ENCODE measurements at regions not wholly inside any gene's neighbourhood (a gene's known extent, or its start where the extent isn't known, plus 50 kb on each side); places are given as distances from the start of the nearest gene placed in this dataset.

GRCh38 chr4:123093236-123093635 lies 170.8 kb upstream of the NUDT6 start:
- TF ChIP-seq CTCF (IDR thresholded peaks at IDR 0.05) = no peak
- TF ChIP-seq POLR2A (IDR thresholded peaks at IDR 0.05) = no peak

All from testis (tissue), 2 donors.